ENCODE measurements at regions not wholly inside any gene's neighbourhood (a gene's known extent, or its start where the extent isn't known, plus 50 kb on each side); places are given as distances from the start of the nearest gene placed in this dataset.
"Not testable (repeated sequence)": the region's sequence is repeated elsewhere in the genome, so short reads cannot be mapped to it uniquely, and the experiment has no call there.

DNA sequence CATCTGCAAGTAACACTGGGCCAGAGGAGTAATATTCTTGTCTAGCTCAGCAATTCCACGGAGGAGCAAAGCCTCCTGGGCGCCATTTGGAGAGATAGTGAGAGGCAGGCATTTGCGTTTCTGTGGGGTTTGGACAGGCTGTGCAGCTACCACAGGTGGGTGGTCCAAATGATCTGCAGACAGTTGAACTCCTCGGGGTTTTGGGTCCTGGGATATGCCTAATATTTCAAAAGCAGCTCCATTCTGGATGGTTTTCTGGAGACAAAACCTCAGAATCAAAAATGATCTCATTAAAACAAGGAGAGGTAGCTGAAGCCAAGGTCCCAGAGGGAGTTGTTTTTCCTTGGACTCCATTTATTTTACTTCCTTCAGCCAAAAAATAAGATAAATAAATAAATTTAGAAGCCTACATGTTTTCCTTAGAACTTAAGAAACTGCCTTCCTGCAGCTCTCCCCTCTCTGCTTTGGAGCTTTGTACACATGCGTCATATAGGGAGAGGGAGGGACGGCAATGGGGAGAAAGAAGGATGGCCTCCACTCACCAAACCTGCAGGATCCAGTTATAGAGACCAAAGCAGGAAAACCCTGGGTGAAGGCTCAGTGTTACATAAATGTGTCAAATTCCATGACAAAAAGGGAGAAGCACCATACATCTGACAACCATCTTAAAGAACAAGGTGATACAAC, 227.3 kb upstream of the DAAM1 start:
- DNase-seq: no peak

DNA sequence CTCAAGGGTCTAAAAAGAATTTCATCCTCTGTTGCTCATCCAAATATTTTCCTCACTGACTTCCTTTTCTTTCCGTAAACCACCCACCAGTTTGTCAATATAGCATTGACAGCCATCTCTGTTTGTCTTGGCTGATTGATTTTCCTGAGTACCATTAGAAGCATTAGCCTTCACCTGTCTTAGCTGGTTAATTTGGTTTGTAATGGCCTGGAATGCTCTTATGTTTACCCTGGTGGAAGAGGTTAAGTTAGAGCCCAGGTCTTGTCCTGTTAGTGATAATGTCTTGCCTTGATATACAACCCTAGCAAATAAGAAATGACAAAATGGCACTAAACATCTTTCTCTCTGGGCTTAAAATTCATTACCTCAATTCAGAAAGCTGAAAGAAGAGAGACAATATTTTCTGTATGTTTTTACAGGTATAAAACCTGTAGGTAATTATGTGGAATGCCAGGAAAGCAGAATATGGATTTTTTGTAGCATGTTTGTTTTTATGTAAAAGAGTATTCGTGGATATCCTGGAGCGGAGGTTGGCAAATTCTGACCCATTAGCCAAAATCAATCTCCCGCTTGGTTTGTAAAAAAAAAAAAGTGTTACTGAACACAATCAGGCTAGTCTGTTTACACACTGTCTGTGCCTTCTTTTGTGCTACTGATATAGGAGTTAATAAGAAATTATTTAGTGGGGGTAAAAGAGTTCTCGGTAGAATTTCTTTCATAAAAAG, 224.4 kb upstream of the DAAM1 start:
- DNase-seq: no peak

DNA sequence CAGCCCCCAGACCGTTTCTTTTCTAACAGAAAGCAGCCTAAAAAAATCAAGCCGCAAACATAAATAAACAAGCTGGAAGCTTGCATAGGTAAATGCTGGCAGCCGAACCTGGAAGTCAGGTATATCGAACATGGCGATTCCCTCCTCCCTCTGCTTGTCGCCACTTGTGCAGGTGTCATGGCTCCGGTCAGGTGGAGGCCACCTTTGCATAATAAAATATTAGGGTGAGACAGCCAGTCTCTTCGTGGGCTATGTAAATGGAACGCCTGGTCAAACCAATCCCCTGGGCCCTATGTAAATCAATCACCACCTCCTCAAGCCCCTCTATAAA, 223.9 kb upstream of the DAAM1 start:
- DNase-seq: no peak

DNA sequence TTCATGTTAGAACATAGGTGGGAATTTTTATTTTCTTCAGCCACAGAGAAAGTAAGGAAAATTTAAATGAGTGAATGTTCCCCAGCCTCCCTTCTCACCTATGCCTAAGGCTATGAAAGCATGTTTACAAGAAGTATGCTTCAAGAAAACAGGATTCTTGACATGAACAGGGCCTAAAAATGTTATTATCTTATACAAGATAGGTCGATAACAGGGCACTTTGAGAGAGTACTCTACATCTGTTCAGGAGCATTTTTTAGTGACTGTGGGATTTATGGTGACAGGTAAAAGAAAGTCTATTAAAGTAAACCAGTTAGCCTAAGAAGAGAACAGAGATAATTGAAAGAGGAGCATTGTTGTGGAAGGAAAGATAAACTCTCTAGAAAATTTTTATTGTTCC, 222.9 kb upstream of the DAAM1 start:
- DNase-seq: no peak

DNA sequence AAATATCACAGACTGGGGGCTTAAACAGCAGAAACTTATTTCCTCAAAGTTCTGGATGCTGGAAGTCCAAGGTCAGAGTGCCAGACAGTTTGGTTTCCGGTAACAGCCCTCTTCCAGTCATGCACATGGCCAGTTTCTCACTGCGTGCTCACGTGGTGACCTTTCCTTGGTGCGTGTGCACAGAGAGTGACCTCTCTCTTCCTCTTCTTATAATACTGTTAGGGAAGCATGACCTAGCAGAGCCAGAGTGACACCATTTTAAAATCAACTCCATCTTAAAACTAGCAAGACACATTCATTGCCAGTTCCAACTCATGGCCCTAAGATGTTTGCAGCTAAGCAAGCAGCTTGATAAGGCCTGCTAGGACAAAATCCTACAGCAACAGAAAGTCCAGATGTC, 221.5 kb upstream of the DAAM1 start:
- no peak for DNase-seq

DNA sequence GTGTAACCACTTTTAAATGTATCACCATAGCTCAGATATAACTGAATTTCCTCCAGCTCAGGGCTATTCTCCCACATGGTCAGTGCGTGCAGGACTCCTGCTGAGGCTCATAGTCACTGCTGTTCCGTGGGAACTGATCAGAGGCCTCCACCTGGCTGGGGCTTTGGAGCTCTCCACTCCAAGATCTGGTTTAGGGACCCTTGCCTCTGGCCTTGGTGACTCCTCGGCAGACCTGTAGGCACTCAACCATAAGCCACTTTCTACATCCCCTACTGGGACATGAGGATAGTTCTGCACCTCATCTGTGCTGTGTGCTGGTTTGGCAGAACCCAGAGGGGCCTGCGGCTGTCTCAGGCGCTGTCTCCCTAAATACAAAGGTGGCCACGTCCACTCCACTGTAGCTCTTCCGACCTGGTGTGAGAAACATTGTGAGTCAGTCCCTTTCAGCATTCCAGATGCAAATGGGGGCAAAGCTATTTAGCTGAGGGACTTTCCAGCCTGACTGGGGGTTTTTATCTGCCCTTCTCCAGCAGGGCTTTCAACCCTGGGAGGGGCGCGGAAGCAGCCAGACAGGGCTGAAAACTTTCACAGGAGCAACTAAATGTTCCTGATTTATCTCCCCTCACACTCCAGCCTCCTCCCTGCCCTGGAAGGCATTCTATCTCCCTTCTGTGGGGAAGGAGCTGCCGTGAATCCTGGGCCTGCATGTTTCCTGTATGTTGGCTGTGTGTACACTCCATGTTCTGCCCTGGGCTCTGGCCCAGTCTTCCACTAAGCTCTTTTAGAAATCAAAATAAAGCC, 218.3 kb upstream of the DAAM1 start:
- no peak for DNase-seq

DNA sequence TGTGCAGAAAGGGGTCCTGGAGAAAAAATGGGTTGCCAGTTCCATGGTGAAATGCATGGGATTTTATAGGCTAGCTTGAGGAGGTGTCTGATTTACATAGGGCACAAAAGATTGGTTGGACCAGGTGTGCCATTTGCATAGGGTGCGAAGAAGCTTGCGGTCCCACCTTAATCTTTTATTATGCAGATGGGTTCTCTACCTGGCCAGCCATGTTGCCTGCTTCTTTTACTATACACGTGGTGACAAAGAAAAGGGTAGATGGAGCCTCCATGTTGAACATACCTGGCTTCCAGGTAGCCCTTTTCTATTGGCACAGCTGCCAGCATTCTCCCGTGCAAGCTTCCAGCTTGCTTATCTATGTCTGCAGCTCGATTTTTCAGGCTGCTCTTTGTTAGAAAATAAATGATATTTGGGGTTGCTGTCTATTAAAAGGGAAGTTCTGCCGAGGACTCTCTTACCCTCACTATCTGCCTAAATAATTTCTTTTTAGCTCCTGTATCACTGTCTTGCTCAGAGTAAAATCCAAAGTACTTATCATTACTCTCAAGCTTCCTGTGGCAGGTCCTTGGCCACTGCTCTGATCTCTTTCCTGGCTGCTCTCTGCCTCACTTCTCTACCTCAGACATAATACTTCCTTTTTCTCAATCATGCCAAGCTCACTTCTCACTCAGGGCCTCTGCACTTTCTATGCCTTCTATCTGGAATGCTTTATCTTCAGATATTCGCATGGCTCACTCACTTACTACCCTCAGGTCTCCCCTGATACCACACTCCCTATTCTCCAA, 216.0 kb upstream of the DAAM1 start:
- no peak for DNase-seq

DNA sequence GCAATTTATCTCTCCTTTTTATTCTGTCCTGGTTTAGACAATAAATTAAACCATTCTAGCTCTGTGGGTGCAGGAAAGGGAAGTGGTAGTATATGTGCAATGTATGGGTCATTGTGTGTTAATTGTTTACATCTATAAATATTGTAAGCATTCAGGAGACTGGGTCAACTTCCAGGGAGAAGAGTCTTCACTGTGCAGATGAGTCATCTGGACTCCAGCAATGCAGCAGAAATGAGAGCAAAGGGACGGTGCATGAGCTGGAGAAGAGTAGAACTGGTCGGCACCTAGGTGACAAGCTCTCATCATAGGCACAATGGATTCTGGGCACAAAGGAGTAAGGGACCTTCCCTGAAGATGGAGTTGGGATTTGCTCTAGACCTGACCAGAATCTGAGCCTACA, 211.1 kb upstream of the DAAM1 start:
- DNase-seq: no peak

DNA sequence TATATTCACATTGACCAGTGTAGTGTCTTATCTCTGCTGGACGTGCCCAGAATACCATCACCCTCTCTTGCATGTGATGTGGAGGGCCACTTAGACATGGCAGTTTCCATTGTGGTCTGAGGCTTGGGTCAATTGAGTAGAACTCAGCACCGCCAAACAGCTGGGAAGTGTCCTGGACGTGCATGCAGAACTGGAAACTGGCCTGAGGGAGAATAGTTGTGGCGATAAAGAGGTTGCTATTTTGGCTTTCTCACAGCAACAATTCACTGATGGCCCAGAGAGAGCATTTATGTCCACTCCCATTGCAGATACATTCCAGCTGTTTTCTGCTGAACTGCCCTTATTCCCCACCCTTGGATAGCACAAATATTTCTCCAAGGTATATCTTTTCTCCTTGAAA, 210.1 kb upstream of the DAAM1 start:
- no peak for DNase-seq

DNA sequence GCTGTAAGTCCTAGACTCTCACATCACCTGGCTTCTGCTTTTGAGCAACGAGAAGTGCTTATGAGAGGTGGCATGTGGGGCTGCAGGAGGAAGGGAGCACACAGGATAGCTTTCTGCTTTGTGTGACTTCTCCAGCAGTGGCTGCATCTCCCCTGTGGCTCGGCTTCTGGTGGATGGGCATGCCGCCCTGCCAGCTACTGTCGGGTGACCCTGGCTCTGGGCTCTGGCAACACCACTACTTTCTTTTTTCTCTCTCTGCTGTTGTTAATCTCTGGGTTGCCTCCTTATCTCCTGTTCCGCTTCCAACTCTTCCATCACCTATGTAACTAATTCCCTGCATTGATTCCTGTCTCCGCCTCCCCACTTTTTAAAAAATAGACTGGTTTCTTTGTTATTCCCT, 209.1 kb upstream of the DAAM1 start:
- no peak for DNase-seq

DNA sequence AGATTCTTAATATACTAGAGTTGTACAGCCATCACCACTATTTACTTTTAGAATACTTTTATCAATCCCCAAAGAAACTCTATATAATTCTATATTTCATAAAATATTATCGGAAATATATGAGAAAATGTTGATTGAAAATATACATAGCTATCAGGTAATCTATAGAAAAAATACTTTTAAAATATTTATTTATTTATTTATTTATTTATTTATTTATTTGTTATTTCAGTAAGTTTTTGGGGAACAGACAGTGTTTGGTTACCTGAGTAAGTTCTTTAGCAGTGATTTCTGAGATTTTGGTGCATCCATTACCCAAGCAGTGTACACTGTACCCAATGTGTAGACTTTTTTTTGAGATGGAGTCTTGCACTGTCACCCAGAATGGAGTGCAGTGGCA, 206.6 kb upstream of the DAAM1 start:
- DNase-seq: no peak

DNA sequence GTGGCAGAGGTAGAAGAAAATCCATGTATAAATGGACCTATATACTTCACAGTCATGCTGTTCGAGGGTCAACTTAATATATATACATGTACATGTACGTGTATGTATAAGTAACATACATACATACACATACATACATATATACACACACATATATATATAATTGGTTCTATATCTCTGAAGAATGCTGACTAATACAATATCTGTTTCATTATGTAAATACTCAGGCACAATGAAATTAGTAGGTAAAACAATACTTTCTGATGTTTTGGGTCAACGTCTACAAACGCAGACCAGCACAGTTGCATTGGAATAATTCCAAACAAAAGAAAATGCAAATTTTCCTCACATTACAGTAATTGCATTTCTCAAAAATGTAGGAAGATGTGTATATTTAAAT, 202.7 kb upstream of the DAAM1 start:
- no peak for DNase-seq

DNA sequence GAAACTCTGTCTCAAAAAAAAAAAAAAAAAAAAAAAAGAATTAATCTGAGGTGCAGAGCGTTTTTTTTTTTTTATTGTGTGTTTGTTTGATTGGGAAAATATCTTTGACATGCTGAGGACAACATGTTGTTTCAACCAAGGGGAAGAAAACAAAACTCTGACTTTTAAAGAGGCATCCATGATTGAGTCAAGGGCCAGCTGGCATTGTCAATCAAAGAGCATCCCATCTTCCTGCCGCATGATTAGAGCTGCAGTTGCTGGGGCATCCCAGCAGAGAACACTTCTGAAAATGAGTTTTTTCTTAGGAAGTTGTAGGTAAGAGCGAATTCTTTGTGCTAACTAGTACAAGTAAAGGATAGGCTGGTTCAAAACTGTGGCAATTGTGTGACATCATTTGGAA, 200.9 kb upstream of the DAAM1 start:
- no peak for DNase-seq

DNA sequence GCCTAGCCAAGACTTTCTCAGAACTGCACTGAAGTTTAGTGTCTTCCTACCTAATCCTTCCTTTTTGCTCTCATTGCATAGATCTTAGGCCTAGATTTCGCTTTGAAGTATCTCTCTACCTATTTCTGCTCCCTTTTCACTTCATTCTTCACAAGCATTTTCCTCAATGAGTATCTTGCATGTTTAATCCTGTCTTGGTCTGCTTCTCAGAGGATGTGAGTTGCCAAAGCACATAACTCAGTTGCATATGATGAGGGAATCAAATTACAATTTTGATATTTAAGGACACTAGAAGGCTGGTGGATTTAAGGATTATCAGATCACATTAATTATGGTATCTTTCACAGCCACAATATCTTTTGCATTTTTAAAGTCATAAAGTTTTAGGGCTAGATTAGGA, 195.5 kb upstream of the DAAM1 start:
- DNase-seq: no peak

DNA sequence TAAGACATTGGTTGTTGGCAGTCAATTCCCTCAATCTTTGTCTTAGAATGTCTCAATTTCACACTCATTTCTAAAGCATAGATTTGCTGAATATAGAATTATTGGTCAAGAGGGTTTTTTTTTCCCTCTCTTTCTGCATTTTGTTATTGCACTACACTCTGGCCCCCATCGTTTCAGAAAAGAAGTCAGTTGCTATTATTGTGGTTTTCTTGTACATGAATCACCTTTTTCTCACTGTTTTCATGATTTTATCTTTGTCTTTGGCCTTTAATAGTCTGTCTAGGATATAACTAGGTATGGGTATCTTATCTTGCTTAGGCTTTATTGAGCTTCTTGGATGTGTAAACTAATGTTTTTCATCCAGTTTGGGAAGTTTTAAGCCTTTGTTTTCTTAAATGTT, 194.3 kb upstream of the DAAM1 start:
- DNase-seq: no peak

DNA sequence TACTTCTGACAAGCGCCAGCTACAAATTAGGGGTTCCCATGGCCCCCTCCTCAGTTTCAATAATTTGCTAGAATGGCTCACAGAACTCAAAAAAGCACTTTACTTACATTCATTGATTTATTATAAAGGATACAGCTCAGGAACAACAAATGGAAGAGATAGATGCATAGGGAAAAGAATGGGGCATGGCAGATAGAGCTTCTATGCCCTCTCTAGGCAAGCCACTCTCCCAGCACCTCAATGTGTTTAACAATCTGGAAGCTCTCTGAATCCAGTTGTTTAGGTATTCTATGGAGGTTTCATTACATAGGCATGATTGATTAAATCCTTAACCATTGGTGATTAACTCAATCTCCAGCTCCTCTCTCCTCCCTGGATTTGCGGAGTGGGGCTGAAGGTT, 184.5 kb upstream of the DAAM1 start:
- no peak for DNase-seq

DNA sequence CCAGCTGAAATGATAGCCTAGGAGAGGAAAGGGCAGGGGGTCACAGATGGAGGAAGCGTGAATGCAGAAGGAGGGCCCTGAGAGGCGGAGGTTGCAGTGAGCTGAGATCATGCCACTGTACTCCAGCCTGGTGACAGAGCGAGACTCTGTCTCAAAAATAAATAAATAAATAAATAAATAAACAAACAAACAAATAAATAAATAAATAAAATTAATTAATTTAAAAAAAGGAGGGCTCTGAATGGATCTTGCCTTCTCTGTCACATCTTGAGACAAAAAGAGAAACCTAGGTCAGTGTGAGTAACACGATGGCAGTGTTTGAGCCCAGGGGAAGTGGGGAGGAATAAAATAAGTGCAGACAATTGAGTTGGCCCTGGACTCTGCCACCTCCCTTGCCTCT, 182.3 kb upstream of the DAAM1 start:
- DNase-seq: not testable (repeated sequence)

DNA sequence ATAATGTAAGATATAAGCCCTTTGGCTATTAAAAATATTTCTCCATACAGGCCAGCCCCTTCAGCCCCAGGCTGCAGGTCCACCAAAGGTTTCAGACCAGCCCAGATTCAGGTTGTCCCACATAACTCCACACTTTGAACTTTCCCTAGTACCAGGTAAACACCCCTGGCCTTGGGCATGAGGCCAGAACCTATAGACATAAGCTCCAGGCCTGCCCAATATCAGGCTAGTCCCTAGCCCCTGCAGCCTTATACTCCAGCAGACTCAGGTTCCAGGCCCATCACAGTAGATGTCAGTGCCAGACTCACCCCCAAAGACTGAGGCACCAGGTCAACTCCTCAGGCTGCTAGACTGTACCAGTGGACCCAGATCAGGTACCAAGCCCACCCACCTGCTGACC, 178.5 kb upstream of the DAAM1 start:
- no peak for DNase-seq

DNA sequence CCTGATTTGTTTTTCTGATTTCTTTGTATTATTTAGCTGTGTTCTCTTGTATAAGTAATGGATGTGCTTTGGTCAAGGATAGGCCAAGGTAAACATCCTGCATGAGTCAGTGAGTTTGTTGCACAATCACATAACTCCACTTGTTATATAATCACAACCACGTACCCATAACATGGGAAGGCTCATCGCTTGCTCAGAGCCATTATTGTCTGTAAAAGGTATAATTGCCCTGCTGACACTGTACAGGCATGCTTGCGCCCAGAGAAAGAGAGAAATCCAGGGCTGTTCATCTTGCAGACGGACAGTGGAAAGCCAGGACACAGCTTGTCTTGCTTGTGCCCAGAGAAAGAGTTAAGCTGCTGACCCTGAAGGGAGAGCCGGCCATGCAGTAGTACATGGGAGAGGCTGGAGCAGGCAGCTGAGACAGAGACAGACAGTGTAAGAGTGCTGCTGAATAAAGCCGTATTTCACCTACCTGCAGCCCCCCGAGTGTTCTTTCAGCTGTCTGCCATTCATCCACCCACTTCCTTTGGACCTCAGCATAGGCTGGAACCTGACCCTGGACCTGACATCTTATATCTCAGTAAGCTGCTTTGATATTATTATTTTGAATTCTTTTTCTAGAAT, 174.7 kb upstream of the DAAM1 start:
- DNase-seq: no peak

DNA sequence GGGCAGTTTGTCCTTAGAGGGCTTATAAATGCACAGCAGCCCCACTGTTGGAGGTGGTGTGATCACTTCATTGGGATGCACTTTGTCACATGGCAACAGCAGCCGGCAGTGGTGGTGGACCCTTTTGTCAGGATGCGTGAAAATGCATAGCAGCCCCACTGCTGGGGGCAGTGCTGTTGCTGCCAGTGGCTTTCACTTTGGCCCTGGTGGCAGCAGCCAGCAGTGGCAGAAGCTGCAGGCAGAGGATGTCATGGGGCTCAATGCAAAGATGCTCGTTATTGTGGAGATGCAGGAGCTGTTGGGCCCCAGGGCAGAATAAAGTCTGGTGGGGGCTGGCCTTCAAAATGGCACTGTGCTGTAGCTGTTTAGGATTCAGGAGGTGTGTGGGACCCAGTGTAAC, 173.0 kb upstream of the DAAM1 start:
- DNase-seq: no peak

DNA sequence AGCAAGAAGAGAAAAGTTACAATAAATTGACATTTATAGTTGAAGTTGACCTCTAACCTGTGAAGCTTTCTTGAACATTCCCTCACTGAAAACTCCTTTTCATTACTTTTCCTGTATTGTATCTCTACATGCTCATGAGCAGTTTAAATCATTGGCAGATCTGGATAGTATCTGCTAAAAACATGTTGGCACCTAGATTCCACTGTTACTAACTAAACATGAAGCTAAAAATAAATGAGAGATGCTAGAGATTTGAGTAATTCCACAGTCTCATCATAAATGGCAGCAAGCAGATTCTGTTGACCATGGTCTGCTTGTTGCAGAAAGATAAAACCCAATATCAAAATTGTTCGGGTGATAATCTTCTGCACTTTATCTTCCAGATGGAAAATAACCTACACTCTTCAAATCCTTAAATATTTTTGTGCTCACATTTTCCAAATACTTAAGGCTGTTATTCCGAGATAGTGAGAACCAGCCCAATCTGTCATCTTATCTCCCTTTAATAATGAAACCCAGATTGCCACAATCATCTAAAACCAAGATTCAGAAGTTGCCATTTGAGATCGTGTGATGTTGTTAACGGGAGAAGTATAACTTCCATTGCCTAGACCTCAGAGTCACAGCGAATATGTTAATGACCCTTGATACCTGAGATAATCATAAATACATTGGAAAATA, 171.0 kb upstream of the DAAM1 start:
- no peak for DNase-seq

DNA sequence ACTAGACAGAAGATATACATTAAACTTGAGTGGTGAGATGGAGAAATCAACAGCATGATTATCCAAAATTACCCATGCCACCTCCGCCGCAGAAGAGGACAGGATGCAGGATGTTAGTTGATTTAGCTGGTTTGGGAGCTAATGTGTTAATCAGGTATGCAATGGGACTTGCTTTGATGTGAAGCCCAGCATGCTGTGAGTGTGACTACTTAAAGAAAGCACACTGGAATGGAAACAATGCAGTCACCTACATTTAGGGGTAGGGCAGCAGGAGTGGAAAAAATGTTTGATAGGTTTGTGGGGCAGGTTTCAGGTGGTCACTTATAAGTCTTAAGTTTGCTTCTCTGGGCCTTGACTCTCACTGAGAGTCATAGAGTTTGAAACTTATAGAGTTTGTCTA, 170.0 kb upstream of the DAAM1 start:
- no peak for DNase-seq
